AG04449 (cell line): ENCODE measurements at regions not wholly inside any gene's neighbourhood (a gene's known extent, or its start where the extent isn't known, plus 50 kb on each side); places are given as distances from the start of the nearest gene placed in this dataset.

ENCODE experiments used
- CTCF ChIA-PET: fragments of 350-600 bp; formaldehyde crosslinking; extraction: SDS; loops from one replicate; lab custom pipeline; 2021; ENCODE audit warnings: antibody characterized with exemption; lab: Yijun Ruan, JAX
- POLR2A ChIA-PET: fragments of 400-600, 350-600 bp; formaldehyde crosslinking; extraction: SDS; loops from one replicate; lab custom pipeline; 2020; ENCODE audit warnings: antibody characterized with exemption, inconsistent platforms; lab: Yijun Ruan, JAX
- DNase-seq: peaks from one replicate; pipeline ENCODE4 v3.0.0-alpha.2; 2010; ENCODE audit warnings: low read depth, low spot score
- H3K4me3 ChIP-seq: 2 replicates; pipeline ENCODE4 v1.5.1; 2011; ENCODE audit warnings: low read depth, mild to moderate bottlenecking, control low read depth, low read length
- CTCF ChIP-seq: IDR thresholded peaks from one replicate; pipeline ENCODE4 v1.5.1; 2011; ENCODE audit warnings: mild to moderate bottlenecking, moderate library complexity, low read length, control low read depth, inconsistent platforms; ENCODE audit not compliant: insufficient read depth; ENCODE audit errors: missing control alignments

GRCh38 chr6:21317642-21318041, 275.9 kb upstream of the SOX4 start:
- CTCF ChIA-PET, result no interaction called here
- no peak overlapping the region for H3K4me3 ChIP-seq
- DNase-seq, result no peak
- POLR2A ChIA-PET, result no interaction called here
- TF ChIP-seq CTCF, result no peak

GRCh38 chr6:21321076-21321475, 272.5 kb upstream of the SOX4 start:
- CTCF ChIA-PET, result no interaction called here
- POLR2A ChIA-PET, result no interaction called here
- no peak for DNase-seq

GRCh38 chr6:21321531-21321930, 272.0 kb upstream of the SOX4 start:
- no peak for DNase-seq
- POLR2A ChIA-PET, result no interaction called here

More at GRCh38 chr6:21321076-21321475, 272.5 kb upstream of the SOX4 start:
- no peak for TF ChIP-seq CTCF
- H3K4me3 ChIP-seq, result no peak overlapping the region

GRCh38 chr6:21323577-21323976, 270.0 kb upstream of the SOX4 start:
- TF ChIP-seq CTCF, result no peak
- ChIA-PET CTCF (no interaction called here), POLR2A (no interaction called here)
- H3K4me3 ChIP-seq, result no peak overlapping the region
- DNase-seq, result no peak

More at GRCh38 chr6:21321531-21321930, 272.0 kb upstream of the SOX4 start:
- TF ChIP-seq CTCF, result no peak
- no peak overlapping the region for H3K4me3 ChIP-seq
- CTCF ChIA-PET, result no interaction called here

- no peak overlapping the region for H3K4me3 ChIP-seq
- no peak for TF ChIP-seq CTCF
- ChIA-PET POLR2A (interaction anchor here (0.7 kb wide), 1 partner anchor 47 kb away, joined by 3 read pairs; no protein-coding TSS in a partner anchor), CTCF (no interaction called here)
- no peak for DNase-seq
These were observed 268.2 kb upstream of the SOX4 start for GRCh38 chr6:21325201-21325856.

- POLR2A ChIA-PET, result no interaction called here
These were observed 266.0 kb upstream of the SOX4 start for GRCh38 chr6:21327326-21328112.

More at GRCh38 chr6:21327326-21328112, 266.0 kb upstream of the SOX4 start:
- DNase-seq, result no peak
- CTCF ChIA-PET, result no interaction called here
- no peak overlapping the region for H3K4me3 ChIP-seq
- no peak for TF ChIP-seq CTCF
